ENCODE measurements at regions not wholly inside any gene's neighbourhood (a gene's known extent, or its start where the extent isn't known, plus 50 kb on each side); places are given as distances from the start of the nearest gene placed in this dataset.
"Not testable (repeated sequence)": the region's sequence is repeated elsewhere in the genome, so short reads cannot be mapped to it uniquely, and the experiment has no call there.

GRCh38 chrX:80576806-80577533 is 156.7 kb downstream of the TENT5D start:
- Histone ChIP-seq H3K9me3 (ENCODE audit: insufficient read depth, low read depth, low read length) (no peaks in the 10 kb centered on the region), H3K4me1 (ENCODE audit: insufficient read depth, low read length) (peaks cover 6% of the 10 kb centered on the region; the same call in 1 of the 2 replicates), H3K4me3 (ENCODE audit: low read length) (no peak overlapping the region), H3K9ac (ENCODE audit: low read depth, low read length) (no peak overlapping the region; the same call in 1 of the 2 replicates), H3K27ac (ENCODE audit: low read length) (no peak overlapping the region), H3K27me3 (ENCODE audit: insufficient read depth, low read length) (no peaks in the 10 kb centered on the region), H3K36me3 (ENCODE audit: insufficient read depth, low read depth, low read length) (no peaks in the 10 kb centered on the region)

- H3K9ac ChIP-seq (ENCODE audit: low read depth, low read length), result no peak overlapping the region
- no peaks in the 10 kb centered on the region for H3K9me3 ChIP-seq (ENCODE audit: insufficient read depth, low read depth, low read length)
- H3K4me1 ChIP-seq (ENCODE audit: insufficient read depth, low read length), result peaks cover 6% of the 10 kb centered on the region; the same call in 1 of the 2 replicates
Measured at GRCh38 chrX:80578517-80579105, 158.4 kb downstream of the TENT5D start.

GRCh38 chrX:80590992-80591391 is 170.7 kb downstream of the TENT5D start:
- not testable (repeated sequence) for H3K27me3 ChIP-seq (ENCODE audit: insufficient read depth, low read length); H3K4me3 ChIP-seq (ENCODE audit: low read length); H3K9me3 ChIP-seq (ENCODE audit: insufficient read depth, low read depth, low read length); H3K27ac ChIP-seq (ENCODE audit: low read length); H3K9ac ChIP-seq (ENCODE audit: low read depth, low read length); H3K4me1 ChIP-seq (ENCODE audit: insufficient read depth, low read length); H3K36me3 ChIP-seq (ENCODE audit: insufficient read depth, low read depth, low read length)

More at GRCh38 chrX:80578517-80579105, 158.4 kb downstream of the TENT5D start:
- Histone ChIP-seq H3K27ac (ENCODE audit: low read length) (no peak overlapping the region), H3K4me3 (ENCODE audit: low read length) (no peak overlapping the region), H3K27me3 (ENCODE audit: insufficient read depth, low read length) (no peaks in the 10 kb centered on the region), H3K36me3 (ENCODE audit: insufficient read depth, low read depth, low read length) (no peaks in the 10 kb centered on the region)

GRCh38 chrX:80602036-80602860 is 182.0 kb downstream of the TENT5D start:
- Histone ChIP-seq H3K4me3 (ENCODE audit: low read length) (no peak overlapping the region), H3K9ac (ENCODE audit: low read depth, low read length) (no peak overlapping the region), H3K36me3 (ENCODE audit: insufficient read depth, low read depth, low read length) (no peaks in the 10 kb centered on the region), H3K4me1 (ENCODE audit: insufficient read depth, low read length) (no peaks in the 10 kb centered on the region), H3K27me3 (ENCODE audit: insufficient read depth, low read length) (no peaks in the 10 kb centered on the region), H3K27ac (ENCODE audit: low read length) (no peak overlapping the region), H3K9me3 (ENCODE audit: insufficient read depth, low read depth, low read length) (no peaks in the 10 kb centered on the region; the same call in none of the 2 replicates)

Data from iPS-20b (cell line).